ENCODE measurements at regions not wholly inside any gene's neighbourhood (a gene's known extent, or its start where the extent isn't known, plus 50 kb on each side); places are given as distances from the start of the nearest gene placed in this dataset.

DNA sequence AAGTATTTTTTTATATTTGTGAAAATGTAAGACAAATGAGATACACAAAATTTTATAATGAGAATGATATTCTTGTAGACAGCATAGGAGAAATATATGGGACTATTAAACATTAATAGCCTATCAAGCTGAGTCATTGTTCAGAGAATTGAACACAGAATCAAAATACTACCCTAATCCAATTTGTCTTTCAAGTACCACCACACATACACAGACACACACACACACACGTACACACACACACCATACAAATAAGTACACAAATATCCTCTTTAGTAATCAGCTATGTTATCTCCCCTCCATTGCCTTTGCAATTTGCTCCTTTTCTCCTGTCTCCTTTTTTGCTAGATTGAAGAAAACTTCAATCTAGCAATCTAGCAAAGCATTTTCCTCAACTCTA is 499.3 kb downstream of the FOXG1 start:
- TF ChIP-seq, protein P1, sequence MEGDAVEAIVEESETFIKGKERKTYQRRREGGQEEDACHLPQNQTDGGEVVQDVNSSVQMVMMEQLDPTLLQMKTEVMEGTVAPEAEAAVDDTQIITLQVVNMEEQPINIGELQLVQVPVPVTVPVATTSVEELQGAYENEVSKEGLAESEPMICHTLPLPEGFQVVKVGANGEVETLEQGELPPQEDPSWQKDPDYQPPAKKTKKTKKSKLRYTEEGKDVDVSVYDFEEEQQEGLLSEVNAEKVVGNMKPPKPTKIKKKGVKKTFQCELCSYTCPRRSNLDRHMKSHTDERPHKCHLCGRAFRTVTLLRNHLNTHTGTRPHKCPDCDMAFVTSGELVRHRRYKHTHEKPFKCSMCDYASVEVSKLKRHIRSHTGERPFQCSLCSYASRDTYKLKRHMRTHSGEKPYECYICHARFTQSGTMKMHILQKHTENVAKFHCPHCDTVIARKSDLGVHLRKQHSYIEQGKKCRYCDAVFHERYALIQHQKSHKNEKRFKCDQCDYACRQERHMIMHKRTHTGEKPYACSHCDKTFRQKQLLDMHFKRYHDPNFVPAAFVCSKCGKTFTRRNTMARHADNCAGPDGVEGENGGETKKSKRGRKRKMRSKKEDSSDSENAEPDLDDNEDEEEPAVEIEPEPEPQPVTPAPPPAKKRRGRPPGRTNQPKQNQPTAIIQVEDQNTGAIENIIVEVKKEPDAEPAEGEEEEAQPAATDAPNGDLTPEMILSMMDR (conservative IDR thresholded peaks at IDR 0.05; ENCODE audit: low read depth, low read length): no peak
- DNase-seq (ENCODE audit: low read depth): no peak
- no peak overlapping the region for H3K4me3 ChIP-seq (ENCODE audit: low read depth, low read length)

DNA sequence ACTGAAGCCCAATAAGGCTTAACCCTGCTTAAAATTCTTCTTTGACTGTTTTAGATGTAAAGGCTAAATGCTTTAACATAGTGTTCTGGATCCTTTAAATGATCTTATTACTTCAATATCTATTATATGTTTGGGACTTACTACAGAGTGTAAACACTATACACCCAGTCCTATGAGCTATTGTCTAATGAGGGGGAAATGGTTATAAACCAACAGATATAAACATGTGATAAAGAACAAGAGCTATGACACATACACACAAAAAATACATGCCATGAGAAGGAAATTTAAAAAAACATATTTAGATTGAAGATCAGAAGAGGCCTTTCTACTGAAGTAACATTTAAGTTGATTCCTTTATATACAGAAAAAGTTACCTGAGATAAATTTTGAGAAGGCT is 505.1 kb downstream of the FOXG1 start:
- TF ChIP-seq, protein P1 (conservative IDR thresholded peaks at IDR 0.05; ENCODE audit: low read depth, low read length): no peak
- H3K4me3 ChIP-seq (ENCODE audit: low read depth, low read length): no peak overlapping the region
- DNase-seq (ENCODE audit: low read depth): no peak

DNA sequence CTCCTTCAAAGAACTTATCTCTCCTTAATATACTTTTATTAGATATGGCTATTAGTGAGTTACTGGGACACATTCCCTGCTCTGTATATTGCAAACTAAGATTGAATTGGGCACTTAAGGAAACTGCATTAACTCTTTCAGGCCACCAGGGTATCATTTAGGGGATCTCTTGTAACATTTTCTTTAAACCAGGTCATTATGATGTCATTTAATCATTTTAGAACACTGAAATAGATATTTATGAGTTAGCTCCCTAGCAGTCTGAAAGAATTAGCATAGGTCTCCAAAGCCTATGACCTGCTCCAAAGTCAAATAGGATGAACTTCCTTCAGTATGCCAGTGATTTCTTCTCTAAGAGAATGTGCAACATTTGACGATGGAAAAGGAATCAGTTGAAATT is 506.9 kb downstream of the FOXG1 start:
- TF ChIP-seq, protein P1 (conservative IDR thresholded peaks at IDR 0.05; ENCODE audit: low read depth, low read length): no peak
- DNase-seq (ENCODE audit: low read depth): no peak
- H3K4me3 ChIP-seq (ENCODE audit: low read depth, low read length): no peak overlapping the region

DNA sequence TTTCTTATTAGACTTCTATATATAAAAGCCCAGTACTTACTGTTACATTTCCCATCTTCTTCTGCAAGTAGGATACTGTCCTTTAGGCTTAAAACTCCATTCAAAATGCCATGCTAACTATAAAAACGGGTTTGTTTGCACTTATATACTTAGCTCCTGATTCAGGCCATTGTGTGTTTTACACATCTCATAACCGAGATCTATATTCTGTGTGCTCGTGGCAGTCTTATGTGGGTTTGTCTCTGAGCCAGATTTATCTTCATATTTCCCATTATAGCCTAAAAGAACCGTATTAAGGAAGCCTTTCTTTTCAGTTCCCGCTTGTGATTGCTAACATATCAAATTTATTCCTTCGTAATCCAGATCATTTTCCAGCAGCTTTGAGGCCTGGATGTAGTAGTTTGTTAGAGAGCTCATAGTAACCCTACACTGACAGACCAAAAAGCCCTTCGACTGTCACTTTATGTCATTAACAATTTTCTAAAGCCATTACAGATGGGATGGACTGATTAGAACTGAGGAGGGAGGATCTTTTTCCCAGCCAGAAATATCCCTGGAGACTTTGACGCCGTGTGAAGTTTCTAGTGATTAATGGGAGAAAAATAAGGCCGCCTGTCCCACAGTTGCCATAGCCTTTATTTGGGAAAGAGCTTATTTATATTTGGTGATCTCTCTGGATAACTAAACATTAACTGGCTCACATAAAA is 508.5 kb downstream of the FOXG1 start:
- no peak for DNase-seq (ENCODE audit: low read depth)
- H3K4me3 ChIP-seq (ENCODE audit: low read depth, low read length): no peak overlapping the region
- TF ChIP-seq, protein P1 (conservative IDR thresholded peaks at IDR 0.05; ENCODE audit: low read depth, low read length): no peak

DNA sequence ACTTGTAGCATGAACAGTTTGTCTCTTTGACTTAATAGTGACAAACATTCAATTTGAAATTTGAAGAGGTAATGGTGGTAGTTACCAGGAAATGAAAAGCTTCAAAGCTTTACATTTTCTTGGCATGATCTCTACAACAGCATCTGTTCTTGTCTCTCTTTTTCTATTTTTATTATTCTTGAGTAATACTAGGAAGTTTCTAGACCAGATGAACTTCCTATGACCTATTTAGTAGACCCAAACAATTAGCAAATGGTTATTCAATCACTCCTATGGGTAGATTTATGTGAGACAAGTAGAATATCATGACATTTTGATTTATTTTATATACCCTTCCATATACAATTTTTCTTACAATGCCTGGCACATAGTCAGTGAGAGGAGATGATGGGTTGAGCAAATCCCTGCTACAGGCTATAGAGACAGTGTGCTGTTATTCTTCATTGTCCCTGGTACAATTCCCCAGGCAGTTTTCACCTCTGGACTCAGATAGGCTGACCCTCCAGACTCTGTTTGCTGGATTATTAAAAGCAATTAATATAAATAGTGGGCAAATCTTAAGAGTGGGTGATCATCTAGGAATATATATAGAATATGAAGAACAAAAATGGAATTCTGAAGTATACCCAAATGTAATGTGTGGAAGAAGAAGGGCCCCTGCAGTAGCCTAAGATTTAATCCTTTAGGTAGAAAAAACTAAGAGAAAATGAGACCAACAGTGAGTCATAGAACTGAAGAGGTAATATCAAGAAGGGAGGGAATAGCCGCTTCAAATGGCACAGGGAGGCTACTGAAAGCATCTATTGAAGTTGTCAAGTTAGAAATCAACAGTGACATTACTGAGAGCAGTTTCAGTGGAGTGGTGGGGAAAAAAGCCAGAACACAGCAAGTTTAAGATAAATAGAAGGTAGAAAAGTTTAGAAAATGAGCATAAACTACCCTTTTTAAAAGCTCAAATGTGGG is 512.0 kb downstream of the FOXG1 start:
- DNase-seq (ENCODE audit: low read depth): no peak
- TF ChIP-seq, protein P1 (conservative IDR thresholded peaks at IDR 0.05; ENCODE audit: low read depth, low read length): no peak
- H3K4me3 ChIP-seq (ENCODE audit: low read depth, low read length): no peak overlapping the region

DNA sequence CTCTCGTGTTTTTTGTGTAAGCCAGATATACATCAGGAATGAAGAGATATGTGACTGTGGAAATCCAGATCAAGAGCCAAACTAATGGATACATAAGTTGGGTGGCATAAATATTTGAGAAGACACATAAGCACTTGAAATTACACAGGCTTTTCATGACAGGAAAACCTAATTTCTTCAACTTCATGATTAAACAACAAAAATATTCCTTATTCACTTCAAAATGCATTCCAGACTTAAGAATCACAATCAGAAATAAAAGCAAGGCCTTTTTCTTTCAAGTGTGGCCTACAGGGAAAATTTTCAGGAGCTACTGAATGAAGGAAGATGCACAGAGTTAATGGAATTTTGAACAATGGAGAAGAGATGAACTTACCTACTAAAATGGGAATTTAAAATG is 515.6 kb downstream of the FOXG1 start:
- H3K4me3 ChIP-seq (ENCODE audit: low read depth, low read length): no peak overlapping the region
- no peak for DNase-seq (ENCODE audit: low read depth)
- TF ChIP-seq, protein P1 (conservative IDR thresholded peaks at IDR 0.05; ENCODE audit: low read depth, low read length): no peak
